Brain microvascular endothelial cell (primary cell): ENCODE measurements at regions not wholly inside any gene's neighbourhood (a gene's known extent, or its start where the extent isn't known, plus 50 kb on each side); places are given as distances from the start of the nearest gene placed in this dataset.

Experiments used
- DNase-seq: peaks from one replicate; pipeline ENCODE4 v3.0.0-alpha.2; 2020
- H3K27ac ChIP-seq: fragments of 250-450 bp; sonication (Bioruptor Pico); 2 replicates; pipeline ENCODE4 v1.5.1; 2020; ENCODE audit warnings: mild to moderate bottlenecking, moderate library complexity
- H3K27me3 ChIP-seq: fragments of 250-450 bp; sonication (Bioruptor Pico); replicated peaks from 2 replicates; pipeline ENCODE4 v1.5.1; 2020; ENCODE audit warnings: mild to moderate bottlenecking
- H3K36me3 ChIP-seq: fragments of 250-450 bp; sonication (Bioruptor Pico); replicated peaks from 2 replicates; pipeline ENCODE4 v1.5.1; 2020; ENCODE audit warnings: mild to moderate bottlenecking
- H3K4me3 ChIP-seq: 2 replicates; pipeline ENCODE4 v1.5.1; 2011; ENCODE audit warnings: low read depth, mild to moderate bottlenecking, control low read depth, low read length, moderate library complexity
- in situ Hi-C: cut with HindIII; loops from 2 replicates; pipeline ENCODE4 v1.10.0; 2017; ENCODE audit warnings: low sequenced_read_pairs, low pct_ligation_motif_present
- TF ChIP-seq, protein P1 (sequence below): IDR thresholded peaks from 2 replicates; pipeline ENCODE4 v1.5.1; 2011; ENCODE audit warnings: low read depth, mild to moderate bottlenecking, moderate library complexity, low read length, control low read depth, inconsistent platforms; ENCODE audit errors: missing control alignments

DNA sequence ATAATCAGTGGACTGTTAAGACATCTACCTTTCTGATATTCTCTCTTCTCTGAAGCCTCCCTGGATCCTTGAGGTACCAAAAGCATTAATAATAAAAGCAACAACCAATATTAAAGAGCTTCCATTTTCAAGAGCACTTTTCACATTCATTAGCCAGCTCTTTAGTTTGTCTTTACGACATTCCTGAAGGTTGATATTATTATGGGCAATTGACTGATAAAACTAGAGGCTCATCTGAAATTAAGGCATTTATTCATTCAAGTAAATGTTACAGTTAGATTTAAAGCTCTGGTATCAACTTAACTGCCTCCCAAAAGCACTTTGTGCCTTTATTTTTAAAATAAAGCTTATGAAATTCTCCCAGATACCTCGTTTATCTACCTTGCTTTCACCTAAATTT is 199.6 kb downstream of the PLK2 start:
- in situ Hi-C loops = no loop called here
- Histone ChIP-seq H3K4me3 (no peak overlapping the region), H3K27ac (peak overlapping the region; percentile 76), H3K27me3 (no peaks in the 10 kb centered on the region), H3K36me3 (no peaks in the 10 kb centered on the region)
- TF ChIP-seq, protein P1, sequence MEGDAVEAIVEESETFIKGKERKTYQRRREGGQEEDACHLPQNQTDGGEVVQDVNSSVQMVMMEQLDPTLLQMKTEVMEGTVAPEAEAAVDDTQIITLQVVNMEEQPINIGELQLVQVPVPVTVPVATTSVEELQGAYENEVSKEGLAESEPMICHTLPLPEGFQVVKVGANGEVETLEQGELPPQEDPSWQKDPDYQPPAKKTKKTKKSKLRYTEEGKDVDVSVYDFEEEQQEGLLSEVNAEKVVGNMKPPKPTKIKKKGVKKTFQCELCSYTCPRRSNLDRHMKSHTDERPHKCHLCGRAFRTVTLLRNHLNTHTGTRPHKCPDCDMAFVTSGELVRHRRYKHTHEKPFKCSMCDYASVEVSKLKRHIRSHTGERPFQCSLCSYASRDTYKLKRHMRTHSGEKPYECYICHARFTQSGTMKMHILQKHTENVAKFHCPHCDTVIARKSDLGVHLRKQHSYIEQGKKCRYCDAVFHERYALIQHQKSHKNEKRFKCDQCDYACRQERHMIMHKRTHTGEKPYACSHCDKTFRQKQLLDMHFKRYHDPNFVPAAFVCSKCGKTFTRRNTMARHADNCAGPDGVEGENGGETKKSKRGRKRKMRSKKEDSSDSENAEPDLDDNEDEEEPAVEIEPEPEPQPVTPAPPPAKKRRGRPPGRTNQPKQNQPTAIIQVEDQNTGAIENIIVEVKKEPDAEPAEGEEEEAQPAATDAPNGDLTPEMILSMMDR = no peak
- no peak for DNase-seq

DNA sequence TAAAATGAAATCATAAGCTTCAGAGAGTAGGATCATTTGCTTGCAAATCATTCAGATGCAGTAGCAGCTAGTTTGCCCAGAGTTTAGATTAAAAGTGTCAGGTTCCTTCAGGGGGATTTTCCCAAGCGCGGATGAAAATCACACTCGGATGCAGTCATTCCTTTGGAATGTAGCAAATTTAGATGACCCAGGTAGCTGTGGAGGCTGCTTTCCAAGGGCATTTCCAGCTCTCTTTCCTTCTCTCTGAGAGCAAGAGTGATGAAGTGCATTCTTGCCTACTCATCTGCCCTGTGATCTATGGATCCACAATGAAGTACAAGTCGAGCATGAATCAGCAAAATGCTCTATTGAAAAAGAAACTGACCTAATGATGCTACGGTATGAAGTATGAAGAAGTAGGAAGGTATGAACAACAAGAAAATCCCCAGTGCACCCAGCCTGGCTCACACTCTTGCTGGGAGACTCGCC is 200.2 kb downstream of the PLK2 start:
- Histone ChIP-seq H3K27ac (peak overlapping the region; percentile 76), H3K4me3 (no peak overlapping the region), H3K36me3 (no peaks in the 10 kb centered on the region), H3K27me3 (no peaks in the 10 kb centered on the region)
- in situ Hi-C loops = no loop called here
- TF ChIP-seq, protein P1 = no peak
- DNase-seq = peak; percentile 90

DNA sequence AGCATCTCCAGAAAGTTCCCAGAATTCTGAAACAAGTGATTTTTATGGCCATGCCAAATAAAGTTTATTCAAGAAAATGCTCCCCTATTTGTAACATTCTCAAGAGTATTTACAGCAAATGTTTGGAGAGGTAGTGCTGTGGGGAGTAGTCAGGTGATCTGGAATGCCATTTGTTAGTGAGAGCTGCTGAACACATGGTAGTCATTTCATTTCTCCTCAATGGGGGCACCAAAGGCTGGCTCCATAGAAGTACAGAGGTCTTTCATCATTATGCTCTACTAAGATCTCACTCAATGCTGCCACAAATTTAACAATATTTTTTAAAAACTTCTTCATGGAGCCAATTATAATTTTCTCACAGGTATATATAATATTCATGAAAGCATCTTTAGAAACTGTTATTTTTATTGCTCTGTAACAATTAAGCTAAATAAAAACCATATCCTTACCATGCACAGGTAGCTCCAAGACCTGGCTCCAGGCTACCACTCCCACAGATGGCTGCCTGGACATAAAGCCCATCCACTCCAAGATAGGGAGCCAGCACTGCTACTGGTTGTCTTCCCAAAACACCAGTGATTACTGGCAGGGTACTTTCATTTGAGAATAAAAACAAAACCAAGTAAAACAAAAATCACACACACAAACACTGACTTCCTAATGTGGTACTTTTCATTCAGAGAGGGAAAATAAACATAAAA is 200.8 kb downstream of the PLK2 start:
- peak overlapping the region; percentile 76 for H3K27ac ChIP-seq

DNA sequence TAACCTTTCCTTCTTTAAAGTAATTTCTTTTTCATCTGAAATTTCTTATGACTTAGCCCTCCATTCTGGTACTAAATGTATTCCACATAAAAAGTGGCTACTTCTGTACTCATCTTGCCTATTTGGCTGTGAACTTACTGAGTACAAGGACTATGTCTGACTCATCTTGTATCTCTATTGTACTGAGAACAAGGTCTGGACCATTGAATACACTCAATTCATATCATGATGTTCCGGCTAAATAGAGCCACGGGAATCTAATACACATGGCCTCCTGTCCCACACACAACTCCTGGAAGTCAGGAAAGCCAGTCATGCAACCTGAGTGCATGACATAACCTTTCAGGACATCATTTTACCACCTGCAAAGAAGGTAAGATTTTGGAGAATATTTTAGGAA is 203.9 kb downstream of the PLK2 start:
- in situ Hi-C loops = no loop called here
- no peaks in the 10 kb centered on the region for H3K27me3 ChIP-seq
- no peaks in the 10 kb centered on the region for H3K36me3 ChIP-seq
- no peak overlapping the region for H3K27ac ChIP-seq
- H3K4me3 ChIP-seq = no peak overlapping the region
- TF ChIP-seq, protein P1 = no peak
- DNase-seq = no peak

More for the DNA sequence above, 200.8 kb downstream of the PLK2 start:
- DNase-seq = no peak
- H3K4me3 ChIP-seq = no peak overlapping the region
- H3K36me3 ChIP-seq = no peaks in the 10 kb centered on the region
- TF ChIP-seq, protein P1 = no peak
- H3K27me3 ChIP-seq = no peaks in the 10 kb centered on the region
- in situ Hi-C loops = no loop called here

DNA sequence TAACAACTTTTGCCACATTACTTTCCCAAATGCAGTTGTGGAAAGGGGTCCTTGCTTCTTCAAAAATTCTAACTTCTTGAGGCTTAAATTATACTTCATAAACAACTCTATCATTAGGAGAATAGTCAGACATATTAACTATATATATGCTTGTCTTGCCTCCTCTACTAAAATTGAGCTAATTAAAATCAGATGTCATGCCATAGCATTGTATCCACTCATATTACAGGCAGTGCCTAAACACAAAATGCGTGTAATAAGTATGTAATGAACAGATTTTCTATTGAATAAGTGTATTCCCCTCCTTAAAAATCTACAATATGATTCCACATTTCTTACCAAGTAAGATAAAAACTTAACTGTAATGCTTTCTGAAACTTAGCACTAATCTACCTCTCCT is 204.5 kb downstream of the PLK2 start:
- no peaks in the 10 kb centered on the region for H3K27me3 ChIP-seq
- in situ Hi-C loops = no loop called here
- no peaks in the 10 kb centered on the region for H3K36me3 ChIP-seq
- H3K27ac ChIP-seq = no peak overlapping the region
- TF ChIP-seq, protein P1 = no peak
- no peak overlapping the region for H3K4me3 ChIP-seq
- DNase-seq = no peak

DNA sequence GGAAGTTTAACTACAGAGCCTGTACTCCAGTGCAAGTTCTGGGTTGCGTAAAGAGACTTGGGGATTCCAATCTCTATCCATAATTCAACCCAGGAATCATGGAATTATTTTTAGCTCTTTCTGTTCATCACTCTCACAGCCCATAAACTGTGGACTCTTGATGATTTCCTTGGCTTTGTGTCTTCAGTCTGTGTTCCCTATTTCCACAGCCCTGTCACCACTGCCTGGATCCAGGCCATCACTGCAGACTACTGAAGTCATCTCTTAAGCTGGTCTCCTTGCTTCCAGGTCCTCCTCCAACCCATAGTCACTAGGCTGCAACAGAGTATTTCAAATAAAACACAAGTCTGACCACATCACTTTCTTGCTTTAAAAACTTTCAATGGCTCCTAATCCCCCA is 211.7 kb downstream of the PLK2 start:
- in situ Hi-C loops = no loop called here
- Histone ChIP-seq H3K27me3 (no peaks in the 10 kb centered on the region), H3K4me3 (no peak overlapping the region), H3K27ac (no peak overlapping the region), H3K36me3 (no peaks in the 10 kb centered on the region)
- TF ChIP-seq, protein P1 = no peak
- DNase-seq = no peak
